ENCODE measurements at regions not wholly inside any gene's neighbourhood (a gene's known extent, or its start where the extent isn't known, plus 50 kb on each side); places are given as distances from the start of the nearest gene placed in this dataset.

- Histone ChIP-seq H3K27ac (ENCODE audit: low read depth, low read length) (no peak overlapping the region), H3K9me3 (ENCODE audit: control insufficient read depth, low read length) (peaks cover 8% of the 10 kb centered on the region), H3K4me3 (ENCODE audit: low read length) (no peak overlapping the region), H3K36me3 (ENCODE audit: control insufficient read depth, insufficient read depth, low read length) (no peaks in the 10 kb centered on the region), H3K9ac (ENCODE audit: extremely low read depth, low read length, poor library complexity, severe bottlenecking) (no peak overlapping the region), H3K4me1 (ENCODE audit: control insufficient read depth, insufficient read depth, low read length) (peaks cover 10% of the 10 kb centered on the region), H3K27me3 (ENCODE audit: control insufficient read depth, insufficient read depth, low read length, poor library complexity, severe bottlenecking) (no peaks in the 10 kb centered on the region)
- no peak overlapping the region for H3K27ac Mint-ChIP-seq
- no peaks in the 10 kb centered on the region for H3K36me3 Mint-ChIP-seq (ENCODE audit: low read depth)
- WGBS, 2 experiments (ENCODE audit: insufficient coverage in 1 of 2, insufficient read length in 1 of 2) = 88% methylated on average over 2 of the region's 2 CpGs; no CpG with 5 or more reads in 1 of the 2 experiments
- no peaks in the 10 kb centered on the region for H3K27me3 Mint-ChIP-seq (ENCODE audit: insufficient read depth)
- peaks cover 26% of the 10 kb centered on the region for H3K4me1 Mint-ChIP-seq
- peaks cover 22% of the 10 kb centered on the region for H3K9me3 Mint-ChIP-seq
- no peak for TF ChIP-seq CTCF (conservative IDR thresholded peaks at IDR 0.05)
- H3K4me3 Mint-ChIP-seq = no peak overlapping the region
- no peak for DNase-seq
Measured at GRCh38 chr5:130705368-130705767, 459.7 kb downstream of the HINT1 start.

GRCh38 chr5:130693509-130693908, 471.5 kb downstream of the HINT1 start:
- no peak for TF ChIP-seq CTCF (conservative IDR thresholded peaks at IDR 0.05)
- Histone ChIP-seq H3K9ac (ENCODE audit: extremely low read depth, low read length, poor library complexity, severe bottlenecking) (no peak overlapping the region), H3K4me3 (ENCODE audit: low read length) (no peak overlapping the region), H3K36me3 (ENCODE audit: control insufficient read depth, insufficient read depth, low read length) (no peaks in the 10 kb centered on the region), H3K27ac (ENCODE audit: low read depth, low read length) (no peak overlapping the region), H3K4me1 (ENCODE audit: control insufficient read depth, insufficient read depth, low read length) (no peaks in the 10 kb centered on the region), H3K27me3 (ENCODE audit: control insufficient read depth, insufficient read depth, low read length, poor library complexity, severe bottlenecking) (no peaks in the 10 kb centered on the region), H3K9me3 (ENCODE audit: control insufficient read depth, low read length) (no peaks in the 10 kb centered on the region)
- Mint-ChIP-seq H3K36me3 (ENCODE audit: low read depth) (no peaks in the 10 kb centered on the region), H3K9me3 (no peaks in the 10 kb centered on the region), H3K4me1 (no peaks in the 10 kb centered on the region), H3K4me3 (no peak overlapping the region), H3K27ac (no peak overlapping the region), H3K27me3 (ENCODE audit: insufficient read depth) (no peaks in the 10 kb centered on the region)
- 84 to 100% methylated on average over 2 to 3 of the region's 4 CpGs for WGBS, 2 experiments (ENCODE audit: insufficient coverage in 1 of 2, insufficient read length in 1 of 2)
- DNase-seq = no peak

GRCh38 chr5:130692770-130693169, 472.3 kb downstream of the HINT1 start:
- no peak overlapping the region for H3K4me3 ChIP-seq (ENCODE audit: low read length)
- no peaks in the 10 kb centered on the region for H3K4me1 Mint-ChIP-seq
- DNase-seq = no peak
- H3K27ac Mint-ChIP-seq = no peak overlapping the region
- H3K4me1 ChIP-seq (ENCODE audit: control insufficient read depth, insufficient read depth, low read length) = no peaks in the 10 kb centered on the region
- TF ChIP-seq CTCF (conservative IDR thresholded peaks at IDR 0.05) = no peak
- no peaks in the 10 kb centered on the region for H3K36me3 ChIP-seq (ENCODE audit: control insufficient read depth, insufficient read depth, low read length)
- H3K4me3 Mint-ChIP-seq = no peak overlapping the region
- H3K27ac ChIP-seq (ENCODE audit: low read depth, low read length) = no peak overlapping the region
- WGBS, 2 experiments (ENCODE audit: insufficient coverage in 1 of 2, insufficient read length in 1 of 2) = 84 to 88% methylated on average over 1 of the region's 1 CpG
- H3K36me3 Mint-ChIP-seq (ENCODE audit: low read depth) = no peaks in the 10 kb centered on the region
- H3K9ac ChIP-seq (ENCODE audit: extremely low read depth, low read length, poor library complexity, severe bottlenecking) = no peak overlapping the region
- no peaks in the 10 kb centered on the region for H3K27me3 ChIP-seq (ENCODE audit: control insufficient read depth, insufficient read depth, low read length, poor library complexity, severe bottlenecking)
- H3K27me3 Mint-ChIP-seq (ENCODE audit: insufficient read depth) = no peaks in the 10 kb centered on the region
- H3K9me3 ChIP-seq (ENCODE audit: control insufficient read depth, low read length) = no peaks in the 10 kb centered on the region
- no peaks in the 10 kb centered on the region for H3K9me3 Mint-ChIP-seq

All from endodermal cell (in vitro differentiated cells).